NCI-H1105 treated with DMSO at 0.1 percent for 48 hours (cell line): ENCODE measurements at regions not wholly inside any gene's neighbourhood (a gene's known extent, or its start where the extent isn't known, plus 50 kb on each side); places are given as distances from the start of the nearest gene placed in this dataset.
"Not testable (repeated sequence)": the region's sequence is repeated elsewhere in the genome, so short reads cannot be mapped to it uniquely, and the experiment has no call there.

ENCODE experiments used
- DNase-seq: peaks from one replicate; lab custom pipeline; 2025; lab: John Stamatoyannopoulos, UW

DNA sequence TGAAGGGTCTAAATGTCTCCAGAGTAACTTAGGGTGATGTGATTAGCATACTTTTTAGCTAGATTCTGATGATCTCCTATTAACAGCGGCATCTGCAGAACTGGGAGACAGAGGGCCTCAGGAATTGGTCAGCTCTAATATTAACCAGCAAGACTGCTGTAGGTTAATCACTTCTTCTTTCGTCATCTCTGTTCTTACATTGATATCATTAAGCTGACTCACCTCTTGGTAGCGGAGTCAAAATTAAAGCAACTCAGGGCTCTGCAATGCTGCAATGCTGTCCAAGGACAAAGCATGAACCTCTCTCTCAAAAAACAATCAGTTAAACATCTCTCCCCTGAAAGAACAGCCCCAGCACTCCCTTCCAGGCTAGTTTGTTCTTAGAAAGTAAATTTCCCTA, 57.5 kb upstream of the TRA2B start:
- no peak for DNase-seq

DNA sequence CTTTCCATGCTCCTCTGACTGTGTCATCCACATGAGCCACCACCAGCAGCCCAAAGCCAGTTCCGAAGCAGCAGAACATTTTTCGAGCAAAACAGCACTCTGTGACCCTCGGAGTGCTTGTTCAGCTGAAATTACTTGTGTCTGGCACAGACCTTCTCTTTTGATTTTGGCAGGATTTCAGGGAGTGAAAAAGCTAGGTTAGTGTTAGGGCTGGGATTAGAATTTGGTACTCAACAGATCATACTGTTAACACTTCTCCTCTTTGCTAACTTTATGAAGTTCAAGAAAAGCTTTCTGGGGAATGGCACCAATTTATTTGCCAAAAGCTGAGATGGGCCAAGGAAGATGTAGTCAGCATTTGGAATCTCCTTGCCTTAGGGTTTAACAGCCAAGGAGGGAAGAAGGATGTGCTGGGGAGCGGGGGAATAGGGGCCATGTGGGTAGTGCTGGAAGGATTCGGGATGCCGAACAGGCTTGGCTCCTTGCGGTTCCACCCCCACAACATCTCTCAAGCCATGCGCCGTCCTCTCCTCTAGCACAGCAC, 55.1 kb upstream of the TRA2B start:
- no peak for DNase-seq

DNA sequence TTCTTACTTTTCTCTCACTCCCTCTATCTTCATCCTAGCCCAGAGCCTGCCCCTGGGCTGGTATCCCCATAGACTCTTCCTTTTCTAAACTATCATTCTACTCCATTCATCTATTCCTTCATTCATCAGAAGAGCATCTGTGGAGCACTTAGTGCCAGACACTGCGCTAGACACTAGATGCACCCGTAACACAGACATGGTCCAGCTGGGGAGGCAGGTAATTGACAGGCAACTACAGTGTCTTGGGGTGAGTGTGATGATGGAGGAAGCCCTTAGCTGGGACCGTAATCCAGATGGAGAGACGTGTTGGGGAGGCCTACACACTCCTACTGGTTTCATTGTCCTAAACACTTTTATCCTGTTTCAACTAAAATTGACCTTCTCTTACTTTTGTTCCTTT, 53.2 kb upstream of the TRA2B start:
- not testable (repeated sequence) for DNase-seq

DNA sequence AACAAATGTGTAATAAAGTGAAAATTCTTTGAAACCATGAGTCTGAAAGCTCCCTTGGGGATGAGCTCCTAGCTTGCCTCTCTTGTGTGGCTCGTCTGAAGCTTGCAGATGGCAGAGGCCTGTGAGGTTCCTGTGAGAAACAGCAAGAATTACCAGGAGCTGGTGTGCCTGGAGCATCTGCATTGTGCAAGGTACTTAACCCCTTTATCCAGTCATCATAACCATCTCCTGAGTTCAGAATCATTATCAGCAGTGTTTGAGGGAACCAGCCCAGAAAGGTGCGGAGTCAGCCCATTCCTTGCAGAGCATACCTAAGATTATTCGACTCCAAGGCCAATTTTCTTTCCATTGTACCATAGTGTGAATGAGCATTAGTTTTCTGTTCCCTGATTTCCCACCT, 51.7 kb upstream of the TRA2B start:
- DNase-seq = no peak

DNA sequence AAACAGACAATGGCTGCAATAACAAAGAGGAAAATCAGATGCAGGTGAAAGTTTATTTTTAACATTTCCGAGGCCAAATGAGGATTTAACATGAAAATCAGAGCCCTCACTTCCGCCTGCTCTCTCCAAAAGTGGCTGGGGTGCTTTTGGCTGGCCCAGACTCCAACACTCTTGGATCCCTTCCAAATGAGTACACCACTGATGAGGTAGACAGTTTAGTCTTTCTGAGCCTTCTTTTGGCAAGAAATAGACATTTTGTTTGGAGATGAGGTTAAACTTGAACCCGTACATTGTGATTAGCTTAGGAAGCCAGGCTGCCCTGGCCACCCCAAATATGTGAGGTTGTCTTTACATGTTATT, 51.0 kb upstream of the TRA2B start:
- peak; percentile 60 for DNase-seq

DNA sequence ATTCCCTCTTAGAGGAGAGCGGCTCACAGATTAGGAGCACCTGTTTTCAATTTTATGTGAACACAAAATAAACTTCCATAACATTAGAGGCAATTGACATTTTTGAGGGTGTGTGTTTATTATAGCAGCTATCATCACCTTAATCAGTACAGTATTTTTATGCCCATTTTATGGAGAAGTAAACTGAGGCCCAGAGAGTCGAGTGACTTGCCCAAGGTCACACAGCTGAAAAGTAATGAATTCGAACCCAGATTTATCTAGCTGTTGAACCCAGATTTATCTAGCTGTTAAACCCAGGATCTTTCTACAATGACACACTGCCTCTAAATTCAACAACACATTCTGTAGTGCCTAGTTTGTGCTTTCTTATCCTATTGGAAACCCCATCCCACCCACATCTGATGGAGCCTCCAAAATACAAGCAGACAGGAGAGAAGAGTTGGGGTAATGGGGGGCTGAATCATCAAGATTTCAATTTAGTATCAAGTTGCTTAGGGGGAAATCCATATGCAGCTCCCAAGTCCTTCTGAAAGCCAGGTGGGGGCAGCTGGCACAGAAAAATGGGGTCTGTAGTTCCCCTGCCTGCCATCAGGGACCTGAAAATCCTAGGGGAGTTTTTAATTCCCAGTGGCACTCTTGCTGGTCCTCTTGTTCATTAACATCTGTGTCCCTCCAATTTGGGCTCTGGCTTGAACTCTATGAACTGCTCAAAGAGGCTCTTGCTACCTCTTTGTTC, 50.4 kb upstream of the TRA2B start:
- no peak for DNase-seq
